NCI-H2227 (cell line): ENCODE measurements at regions not wholly inside any gene's neighbourhood (a gene's known extent, or its start where the extent isn't known, plus 50 kb on each side); places are given as distances from the start of the nearest gene placed in this dataset.

Source experiments
- DNase-seq: peaks from one replicate; lab custom pipeline; 2025; ENCODE audit not compliant: unreplicated experiment; lab: John Stamatoyannopoulos, UW

DNA sequence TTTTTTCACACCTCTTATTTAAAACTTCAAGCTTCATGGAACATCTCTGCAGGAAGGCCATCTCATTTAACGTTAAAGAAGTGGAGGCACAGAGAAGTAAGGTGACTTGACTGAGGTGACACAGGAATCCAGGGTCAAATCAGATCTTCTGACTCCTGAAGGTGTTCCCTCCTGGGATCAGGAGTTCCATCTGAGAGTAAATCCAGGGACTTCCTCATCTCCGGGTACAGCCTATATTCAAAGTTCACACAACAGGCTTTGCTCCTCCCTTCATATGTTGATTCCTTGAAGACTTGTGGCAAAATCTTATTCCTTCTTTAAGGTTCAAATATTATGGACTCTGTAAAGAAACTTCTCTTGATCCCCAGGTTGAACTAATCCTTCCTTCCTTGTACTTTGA is 313.1 kb upstream of the CLINT1 start:
- no peak for DNase-seq

DNA sequence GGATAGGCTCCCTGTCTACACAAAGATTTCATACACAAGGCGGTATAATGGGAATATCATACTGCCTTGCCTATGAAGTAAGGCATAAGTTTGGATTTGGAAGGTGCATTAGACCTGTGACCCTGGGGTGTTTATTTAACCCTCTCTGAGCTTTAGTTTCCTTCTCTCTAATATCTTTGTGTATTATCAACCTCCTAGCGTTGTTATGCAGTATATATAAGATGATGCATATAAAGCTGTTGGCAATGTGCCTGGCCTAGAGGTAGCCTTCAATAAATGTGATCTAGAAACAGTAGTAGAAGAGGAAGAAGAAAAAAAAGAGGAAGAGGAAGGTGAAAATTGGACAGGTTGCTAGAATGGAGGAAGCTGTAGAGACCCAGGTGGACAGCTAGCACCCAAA is 311.6 kb upstream of the CLINT1 start:
- DNase-seq = no peak

DNA sequence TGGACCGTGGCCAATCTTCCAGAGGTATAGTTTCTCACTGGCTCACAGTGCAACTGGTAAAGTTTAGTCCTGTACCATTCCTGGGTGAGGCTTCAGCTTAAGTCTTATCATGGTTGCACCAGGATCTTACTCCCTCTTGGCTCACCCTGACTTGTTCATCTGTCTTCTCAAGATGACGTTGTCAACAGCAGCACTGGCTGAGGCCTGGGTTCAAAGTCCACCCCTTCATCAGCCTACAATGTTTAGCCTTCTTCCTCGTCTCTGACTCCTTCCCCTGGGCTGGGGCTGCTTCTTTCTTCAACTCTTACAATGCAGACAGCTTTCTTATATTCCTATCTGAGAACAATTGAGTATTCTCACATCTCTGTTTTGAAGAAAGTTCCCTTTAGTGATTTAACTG is 311.1 kb upstream of the CLINT1 start:
- no peak for DNase-seq

DNA sequence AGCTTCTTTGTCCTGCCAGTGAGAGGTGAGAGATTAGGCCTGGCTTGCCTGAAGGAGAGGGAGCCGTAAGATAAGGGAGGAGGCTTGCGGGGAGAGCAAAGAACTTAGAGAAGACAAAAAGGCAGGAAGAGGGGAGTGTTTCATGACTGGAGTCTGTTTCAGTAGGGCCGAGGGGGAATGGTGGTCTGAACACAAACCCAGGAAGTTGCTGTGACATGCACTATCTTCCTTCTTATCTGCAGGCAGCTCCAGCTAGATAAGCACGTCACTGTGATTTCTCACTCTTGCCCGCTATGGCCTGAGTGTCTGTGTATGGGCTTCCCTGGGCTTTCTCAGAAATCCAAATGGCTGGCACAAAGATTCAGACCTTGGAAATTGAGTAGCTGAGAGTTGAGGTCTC is 307.5 kb upstream of the CLINT1 start:
- DNase-seq = no peak

DNA sequence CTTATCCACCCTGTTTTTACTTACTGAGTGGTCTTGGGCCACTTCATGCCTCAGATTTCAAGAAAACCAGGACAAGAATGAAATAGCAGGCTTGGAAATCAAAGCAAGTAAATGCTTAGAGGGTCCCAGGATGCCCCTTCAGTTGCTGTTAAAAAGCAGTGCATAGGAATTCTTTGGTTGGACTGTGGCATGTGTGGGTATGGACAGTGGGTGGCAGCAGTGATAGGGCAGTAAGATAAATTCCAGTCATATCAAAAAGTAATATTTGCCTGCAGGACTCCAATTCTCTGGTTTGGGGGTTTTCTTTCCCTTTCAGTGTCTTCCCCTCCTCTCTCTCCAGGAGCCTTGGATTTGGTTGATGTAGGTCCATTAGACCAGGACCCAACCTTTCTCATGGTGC is 306.7 kb upstream of the CLINT1 start:
- DNase-seq = no peak

DNA sequence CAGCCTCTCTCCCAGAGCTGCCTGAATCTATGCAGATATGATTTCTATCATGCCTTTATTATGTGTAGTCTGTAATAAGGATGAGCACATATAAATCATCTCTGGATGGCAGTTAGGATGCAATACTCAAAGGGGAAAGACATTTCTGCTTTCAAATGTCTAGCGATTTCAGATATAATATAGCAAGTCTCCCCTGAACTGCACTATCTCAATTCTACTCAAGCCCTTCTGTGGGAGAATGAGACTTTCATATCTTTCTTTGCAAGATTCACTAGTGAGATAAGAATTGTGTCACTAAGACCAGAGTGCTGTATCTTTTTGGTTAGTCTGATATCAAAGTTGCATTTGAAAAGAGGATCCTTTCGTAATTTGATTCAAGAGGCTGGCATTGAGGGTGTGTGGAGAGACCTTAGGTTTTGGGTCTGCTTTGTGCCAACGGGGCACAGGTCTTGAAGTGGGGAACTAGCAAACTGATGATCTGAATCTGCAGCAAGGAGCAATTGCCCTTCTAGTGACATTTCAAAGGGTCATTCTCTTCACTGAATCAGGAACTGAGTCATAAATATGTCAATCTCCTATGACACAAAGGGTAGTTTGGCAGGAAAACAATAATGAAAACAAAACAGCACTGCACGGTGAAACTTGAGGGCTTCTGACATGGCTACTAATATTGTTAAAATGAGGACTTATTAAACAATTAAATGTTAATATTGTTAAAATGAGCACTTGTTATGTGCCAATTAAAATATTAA is 305.5 kb upstream of the CLINT1 start:
- DNase-seq = no peak

DNA sequence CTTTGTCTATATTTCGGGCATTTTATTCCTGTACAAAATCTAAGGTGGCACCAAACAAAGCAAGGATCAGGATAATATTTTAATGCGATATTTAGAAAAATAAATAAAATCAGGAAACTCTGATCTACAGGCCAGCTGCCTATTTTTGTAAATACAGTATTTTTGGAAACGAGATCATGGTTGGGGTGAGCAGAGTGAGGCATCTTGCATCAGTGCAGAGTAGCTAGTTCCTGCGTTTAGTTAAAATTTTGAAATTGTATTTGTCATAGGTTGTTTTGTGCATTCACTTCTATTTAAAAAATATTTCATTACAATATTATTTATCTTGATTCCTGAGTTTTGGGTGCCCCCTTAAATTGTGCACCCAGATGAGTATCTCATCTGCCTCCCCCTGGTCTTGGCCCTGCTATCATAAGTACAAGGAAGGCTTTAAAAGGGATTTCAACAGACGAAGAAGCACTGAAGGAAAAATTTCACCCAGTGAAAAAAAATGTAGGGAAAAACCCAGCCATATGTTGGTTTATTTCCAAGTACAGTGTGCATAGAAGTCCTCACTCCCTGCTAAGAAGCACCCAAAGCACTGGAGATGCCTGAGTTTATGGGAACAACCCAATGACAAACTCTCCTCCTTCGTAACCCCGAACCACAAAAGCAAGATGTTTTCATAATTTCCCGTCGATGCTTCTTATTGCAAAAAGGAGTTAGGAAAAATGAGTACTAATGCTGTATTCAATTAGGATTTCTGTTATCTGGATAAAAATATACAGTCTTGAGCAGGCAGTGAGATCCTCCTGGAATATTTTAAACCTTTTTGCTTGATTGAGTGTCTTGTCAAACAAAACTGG is 304.7 kb upstream of the CLINT1 start:
- DNase-seq = no peak

DNA sequence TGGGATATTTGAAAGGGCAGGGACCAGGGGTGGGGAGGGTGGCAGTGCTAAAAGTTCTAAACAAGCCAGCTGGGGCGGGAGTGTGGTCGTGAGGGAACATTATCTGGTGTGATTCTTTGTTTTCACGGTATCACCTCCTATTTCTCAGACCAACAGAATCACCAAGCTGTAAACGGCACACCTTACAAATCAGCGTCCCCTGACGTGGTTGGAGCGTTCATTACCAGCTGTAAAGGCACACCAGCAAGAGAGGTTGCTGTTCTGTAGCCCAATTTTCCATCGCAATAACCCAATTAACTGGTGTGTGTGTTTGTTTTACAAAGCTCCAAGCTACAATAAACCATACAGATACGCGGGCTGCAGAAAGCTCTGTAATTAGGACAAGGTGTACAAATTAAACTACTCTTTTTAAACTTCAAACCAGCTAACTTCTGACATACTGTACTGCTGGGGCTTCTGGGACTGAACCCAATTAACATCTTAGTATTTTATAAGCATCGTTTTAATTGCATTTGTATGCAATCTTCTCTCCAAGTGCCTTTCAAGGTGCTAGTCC is 303.6 kb upstream of the CLINT1 start:
- DNase-seq = no peak

DNA sequence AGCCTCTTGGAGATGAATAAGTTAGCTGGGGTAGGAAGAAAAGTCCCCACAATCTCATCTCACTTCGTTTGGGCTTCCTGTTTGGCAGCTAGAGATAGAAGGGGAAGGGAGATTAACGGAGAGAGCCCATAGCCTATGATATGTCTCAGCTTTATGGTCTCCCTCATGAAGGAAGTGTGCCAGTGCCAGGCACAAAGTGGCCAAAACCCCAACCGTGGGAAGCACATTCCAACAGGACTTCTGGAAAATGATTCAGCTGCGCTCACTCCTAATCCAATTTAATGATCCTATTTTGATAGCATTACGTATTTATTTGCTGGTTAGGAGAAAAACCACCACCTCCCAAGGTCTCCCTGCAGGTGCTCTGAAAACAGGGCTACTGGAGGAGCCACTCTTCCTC is 303.1 kb upstream of the CLINT1 start:
- no peak for DNase-seq

DNA sequence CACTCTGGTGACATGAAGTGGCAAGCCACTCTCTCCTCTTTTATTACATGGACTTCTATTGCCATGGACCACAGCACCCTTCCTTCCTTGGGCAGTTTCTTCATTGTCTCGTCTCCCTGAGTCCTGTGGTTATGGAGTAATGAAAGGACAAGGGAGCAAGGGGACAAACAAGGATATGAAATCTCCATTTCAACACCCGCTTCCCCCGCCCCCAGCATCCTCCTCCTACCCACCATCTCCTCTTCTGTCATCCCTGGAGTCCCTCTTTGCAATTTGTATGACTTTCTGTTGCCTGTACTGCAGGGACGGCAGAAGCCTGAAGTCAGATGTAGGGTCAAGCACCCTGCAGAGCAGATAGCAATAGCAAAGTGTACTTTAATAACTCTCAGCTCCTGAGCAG is 300.7 kb upstream of the CLINT1 start:
- peak; percentile 1 for DNase-seq

DNA sequence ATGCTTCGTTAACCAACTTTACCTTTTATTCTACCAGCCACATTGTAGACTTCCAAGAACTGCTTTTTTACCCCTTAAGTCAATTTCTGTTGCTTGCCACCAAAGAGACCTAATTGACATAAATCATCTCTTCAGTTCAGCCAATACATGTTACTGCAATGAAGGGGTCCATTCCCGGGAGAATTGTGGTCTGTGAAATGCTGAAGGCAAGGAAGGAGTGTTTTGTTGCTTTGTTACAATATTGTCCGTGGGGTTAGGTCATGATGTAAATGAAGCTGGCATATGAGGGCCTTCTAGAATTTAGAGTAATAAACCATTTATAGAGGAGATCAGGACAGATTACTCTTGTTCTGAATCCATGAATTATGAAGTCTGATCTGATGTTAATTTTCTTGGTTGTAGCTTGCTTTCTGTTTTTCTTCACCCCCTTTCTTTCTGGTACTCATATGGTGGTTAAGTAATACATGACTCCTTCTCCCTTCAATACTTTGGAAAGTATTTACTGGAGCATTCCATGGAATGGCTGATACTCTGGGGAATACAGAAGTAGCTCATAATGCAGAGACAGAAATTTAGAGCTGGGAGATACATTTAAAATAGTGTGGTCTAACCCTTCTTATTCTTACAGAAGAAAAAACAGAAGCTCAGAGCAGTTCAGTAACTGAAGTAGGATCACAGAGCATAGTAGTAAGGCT is 297.0 kb upstream of the CLINT1 start:
- DNase-seq = no peak

DNA sequence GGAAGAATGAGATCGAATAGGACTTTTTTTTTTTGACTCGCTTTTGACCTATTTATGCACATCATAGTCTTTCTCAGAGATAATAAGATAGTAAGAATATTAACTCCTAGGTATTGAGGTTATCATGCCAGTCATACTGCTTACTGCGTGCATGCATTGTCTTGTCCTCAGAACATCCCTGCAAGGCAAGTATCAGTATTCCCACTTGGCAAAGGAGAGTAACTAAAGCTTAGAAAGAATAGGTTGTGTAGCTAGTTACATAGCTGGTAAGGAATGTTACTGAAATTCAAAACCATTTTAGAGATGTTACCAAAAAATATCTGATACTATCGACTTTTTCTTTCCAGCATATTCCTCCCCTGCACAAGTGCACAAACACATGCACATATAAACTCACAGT is 296.1 kb upstream of the CLINT1 start:
- DNase-seq = no peak

DNA sequence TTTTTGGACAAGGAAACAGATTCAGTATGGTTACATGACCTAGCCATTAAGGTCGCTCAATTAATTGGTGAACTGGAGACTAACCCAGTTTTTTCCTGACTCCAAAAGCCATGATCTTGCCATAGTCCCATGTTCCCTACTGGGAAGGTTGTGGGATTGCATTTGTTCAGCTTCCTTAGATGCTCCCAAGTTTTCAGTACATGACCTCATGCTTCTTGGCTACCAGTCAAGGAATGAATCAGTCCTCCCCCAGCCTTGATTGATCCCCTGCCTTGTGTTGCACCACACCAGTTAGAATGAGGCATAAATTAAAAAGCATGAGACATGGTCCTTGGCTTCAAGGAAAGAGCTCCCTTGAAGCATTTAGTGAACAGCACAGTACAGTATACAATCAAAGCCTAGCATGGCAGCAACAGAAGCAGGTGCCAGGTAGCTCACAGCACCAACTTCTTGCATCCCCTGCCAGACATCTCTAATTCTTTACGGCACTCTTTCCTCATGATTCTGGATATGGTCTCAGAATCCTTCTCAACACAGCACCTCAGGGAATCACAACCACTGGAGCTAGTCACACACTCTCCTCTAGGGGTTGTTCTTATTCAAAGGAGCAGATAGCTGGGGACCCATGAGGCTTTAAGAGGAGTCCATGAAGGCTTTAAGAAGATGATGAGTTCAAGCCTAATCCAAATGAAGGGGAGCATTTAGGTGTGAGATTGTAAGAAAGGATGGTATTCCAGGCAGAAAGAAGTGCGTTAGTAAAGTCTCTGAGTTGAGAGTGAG is 295.5 kb upstream of the CLINT1 start:
- DNase-seq = no peak

DNA sequence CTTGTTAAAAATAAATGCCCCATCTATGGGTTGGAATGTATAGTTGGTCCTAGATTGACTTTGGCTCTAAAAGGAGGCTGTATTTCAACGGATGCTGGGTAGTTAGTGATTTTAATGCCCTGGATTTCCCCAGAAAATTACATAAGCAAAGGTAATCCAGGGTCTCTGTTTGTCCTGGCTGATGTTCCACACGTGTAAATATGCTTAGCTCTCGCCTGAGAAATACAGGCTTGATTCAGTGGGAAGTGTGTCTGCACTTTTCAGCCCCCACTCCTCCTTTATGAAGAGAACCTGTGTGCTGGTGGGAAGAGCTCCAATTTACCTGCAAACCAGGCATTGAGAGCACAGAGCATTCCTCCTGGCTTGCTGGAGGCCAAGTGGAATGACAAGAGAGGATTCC is 294.6 kb upstream of the CLINT1 start:
- DNase-seq = no peak

DNA sequence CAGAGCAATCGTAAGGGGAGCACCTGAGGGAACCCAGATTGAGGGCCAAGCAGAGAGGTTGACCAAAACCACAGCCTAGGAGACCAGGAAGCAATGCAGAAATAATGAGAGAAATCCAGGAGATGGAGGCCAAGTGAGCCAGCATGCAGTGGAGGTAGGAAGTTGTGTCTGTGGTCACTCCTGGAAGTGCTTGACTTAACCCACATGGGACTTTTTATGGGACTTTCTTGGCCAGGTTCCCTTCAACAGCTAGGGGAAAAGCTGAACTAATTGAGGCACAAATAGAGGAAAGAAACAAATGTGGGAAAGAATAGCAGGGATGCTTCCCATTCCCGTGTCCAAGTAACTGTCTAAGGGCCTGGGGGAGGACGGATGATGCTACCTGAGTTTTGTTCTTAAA is 293.2 kb upstream of the CLINT1 start:
- DNase-seq = no peak

DNA sequence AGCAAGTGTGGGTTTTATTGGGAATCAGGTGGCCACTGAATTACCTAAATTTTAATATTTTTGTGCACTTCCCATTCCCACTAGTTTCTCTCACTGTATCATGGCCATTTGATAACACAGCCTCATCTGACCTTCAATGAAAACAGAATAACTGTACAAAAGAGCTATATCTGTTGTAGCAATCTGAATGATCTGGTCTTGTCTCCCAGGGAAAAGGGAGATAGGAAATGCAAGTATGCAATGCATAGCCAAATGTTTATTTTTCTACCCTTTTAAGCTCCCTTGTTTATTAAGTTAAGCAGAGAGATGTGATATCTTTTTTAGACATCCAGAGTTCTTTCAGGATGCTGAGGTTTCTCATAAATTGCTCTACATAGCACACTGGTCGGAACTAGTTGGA is 288.3 kb upstream of the CLINT1 start:
- DNase-seq = no peak

DNA sequence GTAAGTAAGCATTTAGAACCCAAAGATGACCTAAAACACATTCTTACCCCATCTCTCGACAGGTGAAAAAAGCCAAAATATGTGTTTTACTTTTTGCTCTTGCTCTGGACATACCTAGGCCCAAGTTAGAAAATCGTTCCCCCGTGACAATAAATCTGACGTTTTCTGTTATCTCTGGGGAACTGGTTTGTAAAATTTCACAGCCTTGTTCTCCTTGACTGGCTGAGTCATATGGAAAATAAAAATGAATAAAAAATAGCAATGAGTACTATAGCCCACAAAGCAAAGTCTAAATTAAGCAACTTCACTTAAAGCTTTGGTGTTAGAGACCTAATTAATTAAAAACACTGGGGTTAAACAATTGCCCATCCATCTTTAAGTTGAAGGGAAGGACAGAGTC is 286.9 kb upstream of the CLINT1 start:
- DNase-seq = no peak

DNA sequence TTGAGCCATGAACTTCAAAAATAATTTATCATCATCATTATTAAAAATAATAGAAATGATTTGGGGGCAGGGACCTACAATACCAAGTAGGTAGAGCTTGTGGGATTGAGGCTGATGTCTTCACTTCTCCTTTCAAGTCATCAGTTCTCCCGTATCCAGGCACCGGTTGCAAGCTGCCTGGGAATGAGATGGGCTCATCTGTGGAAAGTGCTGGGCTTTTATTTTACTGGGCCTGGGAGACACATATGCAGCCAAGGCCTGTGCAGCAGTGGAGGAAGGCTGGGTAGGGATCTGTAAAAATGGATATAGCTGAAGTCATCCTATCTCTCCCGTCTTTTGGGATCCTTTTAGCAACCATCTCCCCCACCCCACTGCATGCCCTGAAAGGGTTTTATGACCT is 284.1 kb upstream of the CLINT1 start:
- DNase-seq = no peak

DNA sequence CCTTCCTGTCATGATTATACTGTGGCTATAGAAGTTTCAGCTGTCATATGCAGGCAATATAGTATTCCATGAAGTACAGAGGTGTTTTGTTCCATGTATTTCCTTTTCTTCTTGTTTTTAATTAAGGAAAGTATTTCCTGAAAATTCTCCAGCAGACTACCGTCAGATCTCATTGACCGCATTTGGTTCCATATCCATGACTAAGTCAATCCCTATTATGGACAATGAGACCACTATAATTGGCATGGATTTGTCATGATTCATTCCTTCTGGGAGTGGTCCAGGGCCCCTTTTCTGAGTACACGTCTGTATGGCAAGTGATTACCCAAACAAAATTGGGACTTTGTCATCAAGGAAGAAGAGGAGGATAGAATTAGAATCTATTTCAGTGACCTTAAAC is 283.2 kb upstream of the CLINT1 start:
- DNase-seq = no peak

DNA sequence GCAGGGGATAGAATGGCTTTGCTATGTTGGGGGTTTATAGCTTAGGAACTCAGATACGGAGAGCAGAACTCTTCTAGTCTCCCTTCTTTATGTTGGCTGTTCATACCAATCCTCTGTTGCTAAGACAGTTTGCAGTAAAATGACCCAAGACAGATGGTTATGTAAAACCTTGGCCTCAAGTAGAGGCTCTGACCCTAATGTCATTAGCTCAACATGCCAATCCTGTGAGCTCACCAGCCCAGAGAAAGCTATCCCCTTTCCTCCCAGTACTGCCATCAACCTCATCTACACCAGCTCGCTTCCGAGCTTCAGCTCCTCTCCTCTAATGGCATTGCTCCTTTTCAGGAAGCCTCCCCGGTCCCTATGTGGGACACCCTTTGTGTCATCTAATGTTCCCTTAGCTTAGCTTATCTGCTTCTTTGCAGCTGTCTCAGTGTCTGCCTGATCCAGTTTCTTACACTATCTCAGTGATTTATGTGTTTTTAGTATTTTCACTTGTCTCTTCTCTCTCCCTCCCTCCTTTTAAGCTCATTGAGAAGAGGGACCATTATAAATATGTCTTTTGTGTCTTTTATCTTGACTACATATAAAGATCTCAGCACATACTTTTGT is 281.3 kb upstream of the CLINT1 start:
- no peak for DNase-seq

DNA sequence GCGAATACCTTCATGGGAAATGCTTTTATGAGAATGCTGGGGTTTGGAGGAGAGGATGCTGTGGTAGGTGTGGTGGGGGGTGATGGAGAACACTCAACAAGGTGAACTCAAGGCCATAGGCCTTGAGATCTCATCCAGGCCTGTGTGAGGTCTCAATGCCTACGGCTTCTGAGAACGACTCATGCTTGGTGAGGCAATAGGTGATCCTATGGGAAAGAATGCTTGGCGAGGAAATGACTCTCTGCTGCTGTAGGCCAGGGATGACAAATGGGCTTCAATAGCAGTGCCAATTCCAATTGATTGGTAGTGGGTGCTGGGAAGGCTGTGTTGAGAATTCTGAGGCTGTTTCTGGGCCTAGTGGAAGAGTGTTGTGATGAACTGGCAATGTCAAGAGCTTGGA is 280.2 kb upstream of the CLINT1 start:
- DNase-seq = no peak
